IPS DF 6.9 (cell line): ENCODE measurements at regions not wholly inside any gene's neighbourhood (a gene's known extent, or its start where the extent isn't known, plus 50 kb on each side); places are given as distances from the start of the nearest gene placed in this dataset.

Source experiments
- DNase-seq: peaks from one replicate; pipeline ENCODE4 v3.0.0-alpha.2; 2013; ENCODE audit warnings: low read depth, low spot score
- H3K27ac ChIP-seq: one replicate; pipeline ENCODE4 v1.5.1; 2013; ENCODE audit warnings: low read length, control low read depth
- H3K27me3 ChIP-seq: 2 replicates; pipeline ENCODE4 v1.6.1; 2013; ENCODE audit warnings: mild to moderate bottlenecking, low read length; ENCODE audit not compliant: control insufficient read depth, insufficient read depth
- H3K36me3 ChIP-seq: 2 replicates; pipeline ENCODE4 v1.6.1; 2013; ENCODE audit warnings: low read length; ENCODE audit not compliant: control insufficient read depth, insufficient read depth
- H3K4me1 ChIP-seq: 2 replicates; pipeline ENCODE4 v1.6.1; 2013; ENCODE audit warnings: low read length; ENCODE audit not compliant: control insufficient read depth, insufficient read depth
- H3K4me3 ChIP-seq: 2 replicates; pipeline ENCODE4 v1.5.1; 2013; ENCODE audit warnings: mild to moderate bottlenecking, low read length
- H3K9me3 ChIP-seq: 2 replicates; pipeline ENCODE4 v1.6.1; 2013; ENCODE audit warnings: low read length, inconsistent platforms; ENCODE audit not compliant: control insufficient read depth, insufficient read depth
- WGBS: extraction: QIAGEN DNeasy Blood & Tissue Kit; methylation state at CpG from one replicate; pipeline ENCODE4 v1.1.7; 2013; ENCODE audit warnings: mixed read lengths, missing lambda C conversion rate; ENCODE audit not compliant: insufficient read length, insufficient coverage; 5-methylcytosine and 5-hydroxymethylcytosine counted together

DNA sequence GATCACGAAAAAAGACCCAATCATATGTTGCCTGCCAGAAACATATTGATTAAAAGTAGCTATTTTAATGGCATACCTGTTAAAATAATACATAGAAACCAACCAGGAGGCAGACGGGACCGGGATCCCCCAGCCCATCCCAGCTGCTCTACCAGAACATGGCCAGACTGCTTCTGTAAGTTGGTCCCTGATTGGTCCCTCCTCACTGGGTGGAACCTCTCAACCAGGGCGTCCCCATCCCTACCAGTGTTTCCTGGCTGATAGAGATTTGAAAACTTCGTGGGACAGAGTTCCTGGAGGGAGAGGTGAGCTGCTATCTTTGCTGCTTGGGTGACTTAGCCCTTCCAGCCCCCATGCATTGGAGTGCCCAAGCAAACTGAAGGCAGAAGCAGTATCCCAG, 256.2 kb downstream of the TRAM1L1 start:
- Histone ChIP-seq H3K4me1 (no peaks in the 10 kb centered on the region), H3K4me3 (no peak overlapping the region), H3K9me3 (no peaks in the 10 kb centered on the region), H3K27me3 (no peaks in the 10 kb centered on the region), H3K27ac (no peak overlapping the region), H3K36me3 (no peaks in the 10 kb centered on the region)
- WGBS: no CpG with 5 or more reads among the region's 5 CpGs
- no peak for DNase-seq

DNA sequence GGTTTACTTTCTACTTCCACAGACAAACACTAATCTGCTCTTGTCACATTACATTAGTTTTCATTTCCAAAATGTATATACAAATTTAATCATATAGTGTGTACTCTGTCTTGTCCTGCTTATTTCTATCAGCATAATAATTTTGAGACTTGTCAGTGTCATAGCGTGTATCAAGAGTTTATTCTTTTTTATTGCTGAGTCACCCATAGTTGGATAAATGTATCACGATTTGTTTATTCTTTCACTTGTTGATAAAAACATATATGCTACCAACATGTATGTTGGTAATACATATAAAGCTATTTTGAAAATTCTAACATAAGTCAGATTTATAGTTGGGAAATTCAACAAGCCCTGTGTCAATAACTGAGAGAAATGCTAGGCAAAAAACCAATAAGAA, 261.2 kb downstream of the TRAM1L1 start:
- no peak overlapping the region for H3K27ac ChIP-seq
- no peaks in the 10 kb centered on the region for H3K4me1 ChIP-seq
- DNase-seq: no peak
- no peaks in the 10 kb centered on the region for H3K36me3 ChIP-seq
- H3K9me3 ChIP-seq: no peaks in the 10 kb centered on the region
- no peak overlapping the region for H3K4me3 ChIP-seq
- no CpG with 5 or more reads among the region's 2 CpGs for WGBS
- no peaks in the 10 kb centered on the region for H3K27me3 ChIP-seq

DNA sequence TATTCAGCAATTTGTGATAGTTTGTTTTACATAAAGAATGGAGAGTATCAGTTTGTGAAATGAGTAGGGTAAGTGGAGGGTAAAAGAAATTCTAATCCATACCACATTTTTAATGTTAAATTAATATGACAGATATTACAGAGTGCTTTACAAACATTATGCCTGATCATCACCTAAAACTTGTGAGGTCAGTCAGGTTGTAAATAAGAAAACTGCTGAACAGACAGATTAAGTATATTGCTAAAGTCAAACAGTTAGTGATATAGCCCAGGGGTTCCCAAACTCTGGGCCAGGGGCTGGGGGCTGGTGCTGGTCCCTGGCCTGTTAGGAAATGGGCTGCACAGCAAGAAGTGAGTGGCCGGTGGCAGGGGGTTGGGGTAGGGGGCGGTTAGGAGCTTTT, 273.6 kb downstream of the TRAM1L1 start:
- DNase-seq: no peak
- H3K4me3 ChIP-seq: no peak overlapping the region
- no peaks in the 10 kb centered on the region for H3K9me3 ChIP-seq
- H3K27me3 ChIP-seq: no peaks in the 10 kb centered on the region
- WGBS: no CpG with 5 or more reads among the region's 2 CpGs
- no peaks in the 10 kb centered on the region for H3K36me3 ChIP-seq
- H3K27ac ChIP-seq: no peak overlapping the region
- H3K4me1 ChIP-seq: no peaks in the 10 kb centered on the region

DNA sequence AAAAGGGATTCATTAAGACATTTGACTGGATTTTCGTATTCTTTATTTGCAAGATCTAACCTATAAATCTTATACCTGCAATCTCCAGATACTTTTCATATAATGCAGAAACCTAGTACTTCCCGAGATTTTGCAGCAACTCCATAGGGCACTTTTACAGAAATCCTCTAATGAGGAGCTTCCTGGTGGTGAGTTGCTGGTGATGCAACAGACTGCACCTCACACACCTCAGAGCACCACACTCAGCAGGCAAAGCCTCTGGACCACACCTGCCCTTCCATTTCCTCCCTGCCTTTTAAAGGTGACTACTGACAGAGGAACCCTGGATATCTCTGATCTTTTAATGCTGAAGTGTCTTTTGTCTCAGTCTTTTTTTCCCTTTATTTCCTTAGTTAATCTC, 289.4 kb downstream of the TRAM1L1 start:
- Histone ChIP-seq H3K36me3 (no peaks in the 10 kb centered on the region), H3K27me3 (no peaks in the 10 kb centered on the region), H3K9me3 (no peaks in the 10 kb centered on the region), H3K4me1 (no peaks in the 10 kb centered on the region), H3K27ac (no peak overlapping the region), H3K4me3 (no peak overlapping the region)
- no CpG with 5 or more reads among the region's 2 CpGs for WGBS
- peak; percentile 11 for DNase-seq

DNA sequence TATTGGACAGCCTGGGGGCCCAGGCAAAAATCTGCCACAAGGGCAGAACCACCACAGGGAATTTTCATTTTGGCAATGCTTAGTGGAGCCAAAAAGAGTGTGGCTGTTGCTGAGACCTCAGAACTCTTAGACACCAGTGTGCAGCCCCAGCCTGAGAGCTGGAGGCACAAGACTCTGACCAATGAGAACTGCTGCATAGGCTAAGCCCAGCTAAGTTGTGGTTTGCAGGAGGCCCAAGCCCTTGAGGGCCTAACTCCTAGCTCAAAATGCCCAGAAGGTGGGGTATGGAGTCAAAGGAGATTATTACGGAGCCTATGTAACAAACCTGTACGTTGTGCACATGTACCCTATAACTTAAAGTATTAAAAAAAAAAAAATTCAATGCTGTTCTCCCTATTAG, 296.7 kb downstream of the TRAM1L1 start:
- Histone ChIP-seq H3K36me3 (no peaks in the 10 kb centered on the region), H3K4me1 (no peaks in the 10 kb centered on the region), H3K27me3 (no peaks in the 10 kb centered on the region), H3K27ac (no peak overlapping the region), H3K9me3 (no peaks in the 10 kb centered on the region), H3K4me3 (no peak overlapping the region)
- no peak for DNase-seq
- no CpG with 5 or more reads among the region's 2 CpGs for WGBS

DNA sequence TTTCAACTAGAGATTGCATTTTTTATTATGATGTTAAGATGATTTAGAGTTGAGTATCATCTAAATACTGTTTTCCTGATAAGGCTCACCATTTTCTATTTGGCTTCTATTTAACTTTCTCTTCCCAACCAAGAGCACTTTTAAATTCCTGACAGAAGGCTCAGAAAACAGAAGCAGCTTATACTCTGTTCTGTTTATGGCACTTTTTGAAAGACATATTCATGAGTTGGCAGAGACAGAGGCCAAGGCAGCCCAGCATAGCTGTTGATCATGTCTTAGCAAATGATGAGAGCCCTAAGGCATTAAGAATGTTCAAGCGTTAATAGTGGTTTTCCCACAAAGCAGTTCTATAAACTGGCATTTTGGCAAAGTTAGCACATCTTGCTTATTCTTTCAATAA, 330.3 kb downstream of the TRAM1L1 start:
- Histone ChIP-seq H3K27me3 (no peaks in the 10 kb centered on the region), H3K27ac (no peak overlapping the region), H3K9me3 (no peaks in the 10 kb centered on the region), H3K4me3 (no peak overlapping the region), H3K4me1 (no peaks in the 10 kb centered on the region), H3K36me3 (no peaks in the 10 kb centered on the region)
- DNase-seq: no peak
- no CpG with 5 or more reads among the region's 1 CpG for WGBS

DNA sequence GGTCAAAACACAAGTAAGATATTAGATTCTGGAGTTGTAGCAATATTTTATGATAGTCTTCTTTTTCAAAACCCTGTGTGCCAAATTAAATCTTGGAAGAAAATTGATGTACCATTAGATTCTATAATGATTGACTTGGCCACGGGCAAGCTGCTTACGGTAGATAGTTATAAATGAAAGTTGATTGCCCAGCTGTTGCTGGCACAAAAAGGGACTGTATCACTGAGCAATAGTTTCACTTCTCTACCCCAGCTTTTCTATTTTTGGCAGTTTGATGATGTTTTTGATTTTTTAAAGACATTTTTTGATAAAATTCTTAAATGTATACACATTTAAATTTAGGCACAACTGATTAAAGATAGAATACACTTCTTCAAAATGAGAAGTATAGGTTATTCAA, 333.3 kb downstream of the TRAM1L1 start:
- H3K9me3 ChIP-seq: no peaks in the 10 kb centered on the region
- no CpG with 5 or more reads among the region's 2 CpGs for WGBS
- no peak overlapping the region for H3K4me3 ChIP-seq
- H3K27me3 ChIP-seq: no peaks in the 10 kb centered on the region
- H3K4me1 ChIP-seq: no peaks in the 10 kb centered on the region
- H3K36me3 ChIP-seq: no peaks in the 10 kb centered on the region
- no peak for DNase-seq
- no peak overlapping the region for H3K27ac ChIP-seq

DNA sequence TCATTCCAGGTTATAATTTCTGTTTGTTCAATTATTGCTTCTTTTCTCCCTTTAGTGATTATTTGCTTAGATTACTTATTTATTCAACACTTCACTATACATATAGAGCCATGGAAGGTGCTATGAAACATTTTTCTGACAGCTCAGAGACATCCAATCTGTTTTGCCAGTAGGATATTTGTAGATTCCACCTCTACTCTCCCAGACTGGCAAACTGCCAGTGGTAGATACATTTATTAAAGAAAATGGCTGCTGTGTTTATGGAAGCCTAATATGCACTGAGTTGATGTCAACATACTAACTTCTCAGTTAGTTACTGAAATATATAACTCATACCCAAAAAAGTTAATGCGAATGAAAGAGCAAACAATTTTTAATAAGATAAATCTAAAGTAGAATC, 348.6 kb downstream of the TRAM1L1 start:
- DNase-seq: no peak
- no CpG with 5 or more reads among the region's 1 CpG for WGBS
- H3K4me1 ChIP-seq: no peaks in the 10 kb centered on the region

DNA sequence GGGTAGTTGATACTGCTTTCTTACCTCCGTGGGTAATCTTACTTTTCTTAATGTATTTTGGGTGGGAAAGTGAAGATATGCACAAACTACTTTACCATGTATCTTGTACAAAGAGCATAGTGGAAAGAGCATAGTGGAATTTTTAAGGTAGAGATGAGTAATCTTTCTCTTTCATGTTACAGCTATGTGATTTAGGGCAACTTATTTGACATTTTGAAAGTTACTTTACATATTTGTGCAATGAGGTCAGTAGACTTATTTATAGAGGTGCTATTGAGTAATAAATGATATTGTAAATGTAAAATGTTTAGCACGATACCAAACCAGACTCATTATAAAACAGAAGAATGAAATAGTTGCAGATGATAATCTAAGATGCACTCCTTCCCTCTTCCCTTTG, 351.2 kb downstream of the TRAM1L1 start:
- Histone ChIP-seq H3K4me1 (no peaks in the 10 kb centered on the region), H3K27ac (no peak overlapping the region), H3K4me3 (no peak overlapping the region), H3K9me3 (no peaks in the 10 kb centered on the region), H3K27me3 (no peaks in the 10 kb centered on the region), H3K36me3 (no peaks in the 10 kb centered on the region)
- DNase-seq: no peak
- no CpG with 5 or more reads among the region's 2 CpGs for WGBS

More for the DNA sequence above, 348.6 kb downstream of the TRAM1L1 start:
- Histone ChIP-seq H3K36me3 (no peaks in the 10 kb centered on the region), H3K27me3 (no peaks in the 10 kb centered on the region), H3K27ac (no peak overlapping the region), H3K4me3 (no peak overlapping the region), H3K9me3 (no peaks in the 10 kb centered on the region)

DNA sequence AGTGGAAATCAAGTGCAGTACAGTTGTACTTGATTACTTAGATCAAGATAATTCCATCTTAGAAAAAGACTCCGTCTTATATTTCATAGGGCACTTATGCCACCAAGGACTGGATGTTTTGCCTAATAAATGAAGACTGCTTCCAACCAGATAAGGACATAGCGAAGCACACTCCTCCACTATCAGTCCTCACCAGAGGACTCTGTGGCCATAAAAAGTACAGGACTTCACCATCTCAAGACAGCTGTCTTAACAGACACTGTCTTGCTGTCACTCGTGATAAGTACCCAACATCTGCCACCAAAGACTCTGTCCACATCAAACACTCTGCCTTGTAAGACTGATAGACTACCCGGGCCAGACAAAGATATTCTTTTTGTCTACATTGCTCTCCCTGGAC, 352.0 kb downstream of the TRAM1L1 start:
- WGBS: no CpG with 5 or more reads among the region's 4 CpGs
- Histone ChIP-seq H3K27ac (no peak overlapping the region), H3K4me3 (no peak overlapping the region), H3K9me3 (no peaks in the 10 kb centered on the region), H3K27me3 (no peaks in the 10 kb centered on the region), H3K36me3 (no peaks in the 10 kb centered on the region), H3K4me1 (no peaks in the 10 kb centered on the region)
- DNase-seq: no peak

DNA sequence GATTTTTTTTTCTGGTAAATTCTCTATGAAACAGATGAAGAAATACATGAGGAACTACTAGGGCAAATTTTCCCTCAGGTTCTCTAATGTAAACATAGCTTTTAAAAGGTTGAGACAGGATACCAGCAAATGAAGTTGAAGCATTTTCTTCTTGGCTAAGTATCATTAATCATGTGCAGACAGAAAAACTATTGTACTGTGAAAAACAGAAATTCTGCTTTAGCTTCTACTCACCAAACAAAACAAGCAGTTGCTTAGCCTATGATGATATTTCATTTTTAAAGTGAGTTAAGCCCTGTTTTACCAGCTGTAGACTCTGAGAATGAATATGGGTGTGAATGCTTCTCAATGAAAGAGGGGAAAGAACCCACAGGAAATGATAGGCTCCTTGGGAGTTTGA, 358.9 kb downstream of the TRAM1L1 start:
- Histone ChIP-seq H3K27me3 (no peaks in the 10 kb centered on the region), H3K27ac (no peak overlapping the region), H3K4me1 (no peaks in the 10 kb centered on the region), H3K36me3 (no peaks in the 10 kb centered on the region), H3K4me3 (no peak overlapping the region), H3K9me3 (no peaks in the 10 kb centered on the region)
- no peak for DNase-seq
